ENCODE measurements at regions not wholly inside any gene's neighbourhood (a gene's known extent, or its start where the extent isn't known, plus 50 kb on each side); places are given as distances from the start of the nearest gene placed in this dataset.
"Not testable (repeated sequence)": the region's sequence is repeated elsewhere in the genome, so short reads cannot be mapped to it uniquely, and the experiment has no call there.

GRCh38 chr10:121311812-121312443 lies 286.3 kb downstream of the FGFR2 start:
- DNase-seq: no peak
- Mint-ChIP-seq H3K27me3 (no peaks in the 10 kb centered on the region), H3K9me3 (peaks cover 3% of the 10 kb centered on the region), H3K4me1 (no peaks in the 10 kb centered on the region), H3K27ac (no peak overlapping the region), H3K36me3 (ENCODE audit: low read depth) (no peaks in the 10 kb centered on the region), H3K4me3 (no peak overlapping the region)
- CTCF ChIA-PET: no interaction called here
- POLR2A ChIA-PET: no interaction called here

GRCh38 chr10:121312587-121312986 lies 285.7 kb downstream of the FGFR2 start:
- no peak for DNase-seq
- CTCF ChIA-PET: no interaction called here
- H3K27ac Mint-ChIP-seq: no peak overlapping the region
- POLR2A ChIA-PET: no interaction called here
- H3K36me3 Mint-ChIP-seq (ENCODE audit: low read depth): no peaks in the 10 kb centered on the region
- no peaks in the 10 kb centered on the region for H3K27me3 Mint-ChIP-seq
- H3K9me3 Mint-ChIP-seq: peaks cover 3% of the 10 kb centered on the region
- no peak overlapping the region for H3K4me3 Mint-ChIP-seq
- H3K4me1 Mint-ChIP-seq: no peaks in the 10 kb centered on the region

- ChIA-PET CTCF (no interaction called here), POLR2A (no interaction called here)
- Mint-ChIP-seq H3K27ac (no peak overlapping the region), H3K36me3 (ENCODE audit: low read depth) (no peaks in the 10 kb centered on the region), H3K4me1 (no peaks in the 10 kb centered on the region), H3K27me3 (no peaks in the 10 kb centered on the region), H3K9me3 (peaks cover 3% of the 10 kb centered on the region), H3K4me3 (no peak overlapping the region)
- no peak for DNase-seq
These were observed 284.9 kb downstream of the FGFR2 start for GRCh38 chr10:121313119-121313875.

DNA sequence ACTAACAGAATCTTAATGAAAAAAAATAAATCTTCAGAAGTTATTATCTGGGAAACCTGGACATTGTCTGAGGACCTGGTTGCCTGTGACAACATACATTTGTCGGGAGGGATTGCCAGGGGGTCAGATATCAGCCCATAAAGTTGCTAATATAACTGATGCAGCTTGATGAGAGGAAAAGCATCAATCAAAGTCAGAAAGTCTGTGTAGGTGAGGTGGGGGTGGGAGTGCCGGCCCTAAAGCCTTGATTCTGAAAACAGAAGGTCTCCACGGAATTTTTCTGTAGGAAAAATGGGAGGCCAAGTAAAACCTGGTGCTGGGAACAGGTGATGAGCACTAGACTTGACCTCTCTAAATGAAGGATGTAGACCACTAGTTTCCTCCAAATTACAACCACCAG lies 281.8 kb downstream of the FGFR2 start:
- H3K4me3 Mint-ChIP-seq: no peak overlapping the region
- POLR2A ChIA-PET: no interaction called here
- CTCF ChIA-PET: no interaction called here
- no peak overlapping the region for H3K27ac Mint-ChIP-seq
- H3K4me1 Mint-ChIP-seq: no peaks in the 10 kb centered on the region
- DNase-seq: no peak
- H3K27me3 Mint-ChIP-seq: no peaks in the 10 kb centered on the region
- H3K36me3 Mint-ChIP-seq (ENCODE audit: low read depth): no peaks in the 10 kb centered on the region
- H3K9me3 Mint-ChIP-seq: no peaks in the 10 kb centered on the region

DNA sequence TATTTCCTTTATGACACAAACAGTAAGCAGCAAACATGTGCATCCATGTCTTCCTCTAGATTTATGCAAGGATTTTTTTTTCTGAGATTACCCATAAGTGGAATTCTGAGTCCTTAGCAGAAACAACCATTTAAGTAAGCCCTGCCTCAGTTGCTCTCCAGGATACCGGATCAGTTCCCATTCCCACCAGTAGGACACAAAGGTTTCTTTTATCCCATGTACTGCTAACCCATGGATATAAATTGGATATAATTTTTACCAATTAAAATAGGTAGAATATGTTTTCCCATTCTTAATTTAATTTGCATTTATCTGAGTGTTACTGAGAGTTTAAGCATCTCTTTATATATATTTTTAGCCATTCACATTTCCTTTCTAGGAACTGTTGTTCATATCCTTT lies 280.9 kb downstream of the FGFR2 start:
- Mint-ChIP-seq H3K36me3 (ENCODE audit: low read depth) (no peaks in the 10 kb centered on the region), H3K9me3 (no peaks in the 10 kb centered on the region), H3K27me3 (no peaks in the 10 kb centered on the region), H3K4me3 (no peak overlapping the region), H3K4me1 (no peaks in the 10 kb centered on the region), H3K27ac (no peak overlapping the region)
- ChIA-PET POLR2A (no interaction called here), CTCF (no interaction called here)
- no peak for DNase-seq

DNA sequence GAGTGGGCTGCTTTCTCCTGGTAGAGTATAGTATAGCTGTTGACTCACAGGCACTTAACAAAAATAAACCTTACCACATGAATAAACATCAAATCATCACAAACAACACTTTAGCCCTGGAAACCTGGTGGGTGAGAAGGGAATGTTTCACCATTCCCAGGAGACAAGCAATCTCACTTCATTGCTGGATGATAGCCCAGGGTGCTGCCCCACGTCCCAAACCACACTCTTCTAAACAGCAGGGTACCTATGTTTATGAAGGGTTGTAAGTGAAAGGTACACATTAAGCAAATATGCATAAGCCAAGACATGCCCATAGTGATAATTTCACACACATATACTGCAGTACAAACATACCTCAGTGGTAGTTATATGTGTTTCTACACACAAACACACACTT lies 276.2 kb downstream of the FGFR2 start:
- H3K27me3 Mint-ChIP-seq: no peaks in the 10 kb centered on the region
- no peaks in the 10 kb centered on the region for H3K36me3 Mint-ChIP-seq (ENCODE audit: low read depth)
- no peak overlapping the region for H3K4me3 Mint-ChIP-seq
- peaks cover 3% of the 10 kb centered on the region for H3K9me3 Mint-ChIP-seq
- no peaks in the 10 kb centered on the region for H3K4me1 Mint-ChIP-seq
- ChIA-PET CTCF (no interaction called here), POLR2A (no interaction called here)
- no peak for DNase-seq
- no peak overlapping the region for H3K27ac Mint-ChIP-seq

DNA sequence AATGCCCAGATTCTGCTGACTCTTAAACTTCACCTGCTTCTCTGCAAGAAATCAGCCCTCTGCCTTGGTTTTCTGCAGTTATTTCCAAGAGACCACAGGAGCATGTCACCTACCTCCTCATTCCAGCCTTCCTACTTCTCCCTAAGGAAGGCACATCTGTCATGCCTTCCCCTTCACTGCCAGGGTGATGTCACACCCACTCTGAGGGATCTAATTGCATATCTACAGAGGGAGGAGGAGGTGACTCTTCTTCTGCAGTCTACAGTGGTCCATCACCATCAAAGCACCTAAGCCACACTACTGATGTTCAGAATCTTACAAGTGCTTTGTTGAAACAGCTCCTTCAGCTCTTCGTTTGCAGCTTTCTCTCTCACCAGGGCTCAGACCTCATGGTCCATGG lies 275.5 kb downstream of the FGFR2 start:
- DNase-seq: no peak
- no peaks in the 10 kb centered on the region for H3K27me3 Mint-ChIP-seq
- H3K4me3 Mint-ChIP-seq: no peak overlapping the region
- no peaks in the 10 kb centered on the region for H3K36me3 Mint-ChIP-seq (ENCODE audit: low read depth)
- H3K9me3 Mint-ChIP-seq: peaks cover 5% of the 10 kb centered on the region
- H3K4me1 Mint-ChIP-seq: no peaks in the 10 kb centered on the region
- H3K27ac Mint-ChIP-seq: no peak overlapping the region
- CTCF ChIA-PET: no interaction called here
- POLR2A ChIA-PET: no interaction called here

- H3K27ac Mint-ChIP-seq: no peak overlapping the region
- no peaks in the 10 kb centered on the region for H3K27me3 Mint-ChIP-seq
- H3K4me1 Mint-ChIP-seq: no peaks in the 10 kb centered on the region
- H3K9me3 Mint-ChIP-seq: peaks cover 5% of the 10 kb centered on the region
- H3K4me3 Mint-ChIP-seq: no peak overlapping the region
- CTCF ChIA-PET: no interaction called here
- POLR2A ChIA-PET: no interaction called here
- no peak for DNase-seq
- no peaks in the 10 kb centered on the region for H3K36me3 Mint-ChIP-seq (ENCODE audit: low read depth)
These were observed 274.8 kb downstream of the FGFR2 start for GRCh38 chr10:121323443-121323842.

GRCh38 chr10:121324678-121325213 lies 273.5 kb downstream of the FGFR2 start:
- Mint-ChIP-seq H3K9me3 (peaks cover 5% of the 10 kb centered on the region), H3K4me3 (no peak overlapping the region), H3K36me3 (ENCODE audit: low read depth) (no peaks in the 10 kb centered on the region), H3K27me3 (no peaks in the 10 kb centered on the region), H3K27ac (no peak overlapping the region), H3K4me1 (no peaks in the 10 kb centered on the region)
- DNase-seq: no peak
- POLR2A ChIA-PET: no interaction called here
- CTCF ChIA-PET: no interaction called here

- CTCF ChIA-PET: no interaction called here
These were observed 272.6 kb downstream of the FGFR2 start for GRCh38 chr10:121325490-121326231.

DNA sequence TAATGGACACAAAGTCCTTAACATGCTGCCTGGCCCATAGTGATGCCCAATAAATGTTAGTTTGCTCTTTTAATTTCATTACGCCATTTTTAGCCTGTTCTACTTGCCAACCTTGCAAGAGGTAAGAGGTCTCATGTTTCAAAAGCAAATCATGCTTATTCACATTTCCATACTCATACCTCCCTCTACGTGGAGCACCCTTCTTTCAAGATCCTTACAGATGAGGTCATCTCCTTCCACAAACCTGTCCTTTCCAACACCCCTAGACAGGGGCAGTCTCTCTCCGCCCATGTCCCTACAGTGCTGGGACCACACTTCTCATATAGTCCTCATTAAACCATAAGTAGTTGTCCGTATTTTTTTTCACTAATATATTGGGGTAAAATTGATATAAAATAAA lies 271.3 kb downstream of the FGFR2 start:
- Mint-ChIP-seq H3K27ac (no peak overlapping the region), H3K27me3 (no peaks in the 10 kb centered on the region), H3K36me3 (ENCODE audit: low read depth) (no peaks in the 10 kb centered on the region), H3K9me3 (peaks cover 5% of the 10 kb centered on the region), H3K4me3 (no peak overlapping the region), H3K4me1 (no peaks in the 10 kb centered on the region)
- no peak for DNase-seq
- ChIA-PET CTCF (no interaction called here), POLR2A (no interaction called here)

More at GRCh38 chr10:121325490-121326231, 272.6 kb downstream of the FGFR2 start:
- Mint-ChIP-seq H3K4me1 (no peaks in the 10 kb centered on the region), H3K9me3 (peaks cover 5% of the 10 kb centered on the region), H3K27me3 (no peaks in the 10 kb centered on the region), H3K27ac (no peak overlapping the region), H3K36me3 (ENCODE audit: low read depth) (no peaks in the 10 kb centered on the region), H3K4me3 (no peak overlapping the region)
- DNase-seq: no peak
- POLR2A ChIA-PET: no interaction called here

DNA sequence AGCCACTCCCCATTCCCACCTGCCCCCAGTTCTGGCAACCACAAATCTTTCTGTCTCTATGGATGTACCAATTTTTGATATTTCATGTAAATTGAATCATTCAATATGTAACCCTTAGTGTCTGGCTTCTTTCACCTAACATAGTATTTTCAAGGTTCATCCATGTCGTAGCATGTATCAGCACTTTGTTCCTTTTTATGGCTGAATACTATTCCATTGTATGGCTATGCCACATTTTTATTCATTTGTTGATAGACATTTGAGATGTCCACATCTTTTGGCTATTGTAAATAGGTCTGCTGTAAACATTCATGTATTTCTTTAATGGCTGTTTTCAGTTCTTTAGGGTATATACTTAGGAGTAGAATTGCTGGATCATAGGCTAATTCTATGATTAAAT lies 270.5 kb downstream of the FGFR2 start:
- Mint-ChIP-seq H3K36me3 (ENCODE audit: low read depth) (no peaks in the 10 kb centered on the region), H3K4me3 (no peak overlapping the region), H3K4me1 (no peaks in the 10 kb centered on the region), H3K27me3 (no peaks in the 10 kb centered on the region), H3K9me3 (peaks cover 5% of the 10 kb centered on the region), H3K27ac (no peak overlapping the region)
- CTCF ChIA-PET: no interaction called here
- POLR2A ChIA-PET: no interaction called here
- DNase-seq: no peak

DNA sequence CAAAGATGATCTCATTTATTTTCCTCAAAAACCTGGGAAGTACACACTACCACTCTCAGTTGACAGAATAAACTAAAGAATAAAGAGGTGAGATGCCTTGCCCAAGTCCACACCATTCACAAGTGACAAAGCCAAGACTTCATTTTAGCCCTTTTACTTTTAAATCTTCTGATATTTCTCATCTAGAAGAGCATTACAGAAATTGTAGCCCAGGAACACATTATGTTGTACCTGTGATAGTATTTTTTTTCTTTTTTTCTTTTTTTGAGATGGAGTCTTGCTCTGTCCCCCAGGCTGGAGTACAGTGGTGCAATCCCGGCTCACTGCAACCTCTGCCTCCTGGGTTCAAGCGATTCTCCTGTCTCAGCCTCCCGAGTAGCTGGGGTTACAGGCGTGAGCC lies 268.6 kb downstream of the FGFR2 start:
- DNase-seq; H3K36me3 Mint-ChIP-seq (ENCODE audit: low read depth); POLR2A ChIA-PET; H3K4me3 Mint-ChIP-seq; H3K27me3 Mint-ChIP-seq; H3K4me1 Mint-ChIP-seq; H3K27ac Mint-ChIP-seq; CTCF ChIA-PET; H3K9me3 Mint-ChIP-seq: not testable (repeated sequence)

DNA sequence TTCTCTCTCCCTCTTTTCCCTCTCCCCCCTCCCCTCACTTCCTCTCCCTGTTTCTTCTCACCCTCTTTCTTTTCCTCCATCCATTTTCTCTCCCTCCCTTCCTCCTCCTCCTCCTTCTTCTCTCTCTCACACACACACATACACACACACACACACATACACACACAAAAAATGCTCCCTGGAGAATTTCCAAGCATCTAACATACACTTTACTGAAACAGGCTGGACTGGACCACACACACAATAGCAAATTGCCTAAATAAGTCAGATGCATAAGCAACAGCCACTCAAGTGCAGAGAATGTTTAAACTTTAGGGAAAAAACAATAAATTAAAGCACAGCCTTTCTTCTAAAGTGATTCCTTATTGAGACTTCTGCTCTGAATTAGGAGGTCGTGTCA lies 267.7 kb downstream of the FGFR2 start:
- Mint-ChIP-seq H3K4me1 (no peaks in the 10 kb centered on the region), H3K36me3 (ENCODE audit: low read depth) (no peaks in the 10 kb centered on the region), H3K27ac (no peak overlapping the region), H3K9me3 (peaks cover 5% of the 10 kb centered on the region), H3K4me3 (no peak overlapping the region), H3K27me3 (no peaks in the 10 kb centered on the region)
- no peak for DNase-seq
- ChIA-PET POLR2A (no interaction called here), CTCF (no interaction called here)

Measured in activated CD4-positive, alpha-beta memory T cell treated with anti-CD3 and anti-CD28 coated beads, Interleukin-2, amount 10 ng/mL, durations not matched to agents 7 days and 5 days (primary cell).